ENCODE measurements at regions not wholly inside any gene's neighbourhood (a gene's known extent, or its start where the extent isn't known, plus 50 kb on each side); places are given as distances from the start of the nearest gene placed in this dataset.

GRCh38 chrX:8237718-8238117 is 66.7 kb upstream of the VCX2 start:
- intact Hi-C loops (cut with micrococcal nuclease; ENCODE audit: unreplicated experiment) = no loop called here
- CTCF ChIA-PET = no interaction called here

GRCh38 chrX:8242431-8243020 is 71.5 kb upstream of the VCX2 start:
- ATAC-seq (no peak), DNase-seq (ENCODE audit: low read depth, low spot score) (no peak)
- BruUV-seq (replicated peaks) = no TSS peak
- Histone ChIP-seq H3K36me3 (ENCODE audit: control insufficient read depth, insufficient read depth, low read length) (no peaks in the 10 kb centered on the region), H3K4me3 (ENCODE audit: low read depth in 2 of 2, low read length in 2 of 2) (no peak overlapping the region), H3K9me3 (ENCODE audit: control insufficient read depth, insufficient read depth, low read depth, low read length) (no peaks in the 10 kb centered on the region), H3K4me1 (ENCODE audit: control insufficient read depth, insufficient read depth, low read length) (no peaks in the 10 kb centered on the region), H3K27me3 (ENCODE audit: control insufficient read depth, insufficient read depth, low read length) (no peaks in the 10 kb centered on the region), H3K27ac (ENCODE audit: low read length) (no peak overlapping the region)
- ChIA-PET CTCF (no interaction called here), POLR2A (no interaction called here)
- intact Hi-C loops (cut with micrococcal nuclease; ENCODE audit: unreplicated experiment) (no loop called here), in situ Hi-C loops (cut with HindIII; ENCODE audit: low pct_unique_long_range_greater_than_20kb, low sequenced_read_pairs) (no loop called here)
- no peak for TF ChIP-seq POLR2AphosphoS5 (IDR thresholded peaks at IDR 0.05; ENCODE audit: low read depth, low read length)
- no peak for TF ChIP-seq SIN3A (IDR thresholded peaks at IDR 0.05; ENCODE audit: borderline replicate concordance, insufficient read depth, low read depth, low read length)
- no peak for TF ChIP-seq REST (IDR thresholded peaks at IDR 0.05; ENCODE audit: insufficient read depth in 1 of 2, low read depth in 2 of 2, low read length in 1 of 2)
- no peak for TF ChIP-seq CTCF (IDR thresholded peaks at IDR 0.05)
- no peak for TF ChIP-seq TCF7L2 (IDR thresholded peaks at IDR 0.05; ENCODE audit: low read depth, low read length)

More at GRCh38 chrX:8237718-8238117, 66.7 kb upstream of the VCX2 start:
- ATAC-seq (no peak), DNase-seq (ENCODE audit: low read depth, low spot score) (no peak)
- Histone ChIP-seq H3K36me3 (ENCODE audit: control insufficient read depth, insufficient read depth, low read length) (no peaks in the 10 kb centered on the region), H3K4me1 (ENCODE audit: control insufficient read depth, insufficient read depth, low read length) (no peaks in the 10 kb centered on the region), H3K27me3 (ENCODE audit: control insufficient read depth, insufficient read depth, low read length) (no peaks in the 10 kb centered on the region), H3K27ac (ENCODE audit: low read length) (no peak overlapping the region), H3K9me3 (ENCODE audit: control insufficient read depth, insufficient read depth, low read depth, low read length) (no peaks in the 10 kb centered on the region), H3K4me3 (ENCODE audit: low read depth in 2 of 2, low read length in 2 of 2) (no peak overlapping the region)
- POLR2A ChIA-PET = no interaction called here
- no peak for TF ChIP-seq REST (IDR thresholded peaks at IDR 0.05; ENCODE audit: insufficient read depth in 1 of 2, low read depth in 2 of 2, low read length in 1 of 2)
- no peak for TF ChIP-seq TCF7L2 (IDR thresholded peaks at IDR 0.05; ENCODE audit: low read depth, low read length)
- no peak for TF ChIP-seq SIN3A (IDR thresholded peaks at IDR 0.05; ENCODE audit: borderline replicate concordance, insufficient read depth, low read depth, low read length)
- BruUV-seq (replicated peaks) = no TSS peak
- in situ Hi-C loops (cut with HindIII; ENCODE audit: low pct_unique_long_range_greater_than_20kb, low sequenced_read_pairs) = no loop called here

All from Panc1 (cell line).